VCaP (cell line): ENCODE measurements at regions not wholly inside any gene's neighbourhood (a gene's known extent, or its start where the extent isn't known, plus 50 kb on each side); places are given as distances from the start of the nearest gene placed in this dataset.

Experiments used
- H3K27ac ChIP-seq: fragments of 450-650 bp; 2 replicates; pipeline ENCODE4 v1.5.1; 2017
- CTCF ChIP-seq: fragments of 450-650 bp; conservative IDR thresholded peaks from 2 replicates; pipeline ENCODE4 v1.5.1; 2017; ENCODE audit warnings: mild to moderate bottlenecking, moderate library complexity

- TF ChIP-seq CTCF = no peak
- no peak overlapping the region for H3K27ac ChIP-seq
Measured at GRCh38 chrX:69234624-69235023, 69.4 kb upstream of the PJA1 start.

GRCh38 chrX:69232945-69233344 lies 67.7 kb upstream of the PJA1 start:
- no peak for TF ChIP-seq CTCF

GRCh38 chrX:69231903-69232302 lies 66.7 kb upstream of the PJA1 start:
- no peak for TF ChIP-seq CTCF
- H3K27ac ChIP-seq = no peak overlapping the region

More at GRCh38 chrX:69232945-69233344, 67.7 kb upstream of the PJA1 start:
- H3K27ac ChIP-seq = no peak overlapping the region

GRCh38 chrX:69229436-69229835 lies 64.2 kb upstream of the PJA1 start:
- H3K27ac ChIP-seq = no peak overlapping the region
- no peak for TF ChIP-seq CTCF

GRCh38 chrX:69228732-69229131 lies 63.5 kb upstream of the PJA1 start:
- no peak for TF ChIP-seq CTCF
- H3K27ac ChIP-seq = no peak overlapping the region

GRCh38 chrX:69226459-69227158 lies 61.4 kb upstream of the PJA1 start:
- H3K27ac ChIP-seq = no peak overlapping the region
- no peak for TF ChIP-seq CTCF

GRCh38 chrX:69222103-69223090 lies 57.1 kb upstream of the PJA1 start:
- TF ChIP-seq CTCF = peak; percentile 80
- no peak overlapping the region for H3K27ac ChIP-seq
